AML-193 (cell line): ENCODE measurements at regions not wholly inside any gene's neighbourhood (a gene's known extent, or its start where the extent isn't known, plus 50 kb on each side); places are given as distances from the start of the nearest gene placed in this dataset.

Experiments used
- DNase-seq, 2 experiments: peaks; one replicate each; lab custom pipeline; 2025; lab: John Stamatoyannopoulos, UW

- no peak for DNase-seq
Observed at GRCh38 chr16:49127103-49127502, 154.5 kb downstream of the CBLN1 start.

- DNase-seq = no peak
Observed at GRCh38 chr16:49121636-49122035, 160.0 kb downstream of the CBLN1 start.

- DNase-seq = no peak
Observed at GRCh38 chr16:49120631-49121030, 161.0 kb downstream of the CBLN1 start.

- no peak for DNase-seq
Observed at GRCh38 chr16:49116873-49117272, 164.8 kb downstream of the CBLN1 start.

GRCh38 chr16:49115956-49116355 lies 165.7 kb downstream of the CBLN1 start:
- DNase-seq = no peak

GRCh38 chr16:49112754-49113153 lies 168.9 kb downstream of the CBLN1 start:
- no peak for DNase-seq

GRCh38 chr16:49111351-49111750 lies 170.3 kb downstream of the CBLN1 start:
- no peak for DNase-seq

GRCh38 chr16:49108611-49109010 lies 173.0 kb downstream of the CBLN1 start:
- DNase-seq = no peak

GRCh38 chr16:49103298-49103697 lies 178.3 kb downstream of the CBLN1 start:
- DNase-seq = no peak

- no peak for DNase-seq
Observed at GRCh38 chr16:49101997-49102396, 179.6 kb downstream of the CBLN1 start.

- DNase-seq = no peak
Observed at GRCh38 chr16:49100366-49100765, 181.3 kb downstream of the CBLN1 start.

- no peak for DNase-seq
Observed at GRCh38 chr16:49097964-49098363, 183.7 kb downstream of the CBLN1 start.

- DNase-seq = no peak
Observed at GRCh38 chr16:49096176-49096945, 185.3 kb downstream of the CBLN1 start.

GRCh38 chr16:49095539-49095938 lies 186.1 kb downstream of the CBLN1 start:
- DNase-seq = no peak

GRCh38 chr16:49094471-49094870 lies 187.2 kb downstream of the CBLN1 start:
- DNase-seq = no peak

- DNase-seq = no peak
Observed at GRCh38 chr16:49093939-49094338, 187.7 kb downstream of the CBLN1 start.

GRCh38 chr16:49092704-49093103 lies 188.9 kb downstream of the CBLN1 start:
- no peak for DNase-seq

- DNase-seq = no peak
Observed at GRCh38 chr16:49089533-49089932, 192.1 kb downstream of the CBLN1 start.

GRCh38 chr16:49089039-49089438 lies 192.6 kb downstream of the CBLN1 start:
- no peak for DNase-seq

GRCh38 chr16:49085686-49086085 lies 196.0 kb downstream of the CBLN1 start:
- DNase-seq = no peak

GRCh38 chr16:49084628-49085390 lies 196.8 kb downstream of the CBLN1 start:
- no peak for DNase-seq

GRCh38 chr16:49081554-49081953 lies 200.1 kb downstream of the CBLN1 start:
- DNase-seq = no peak

GRCh38 chr16:49081086-49081485 lies 200.6 kb downstream of the CBLN1 start:
- DNase-seq = no peak
